Stimulated activated CD8-positive, alpha-beta memory T cell treated with anti-CD3 and anti-CD28 coated beads, Interleukin-2, amount 100 ng/mL, for 48 hours (primary cell): ENCODE measurements at regions not wholly inside any gene's neighbourhood (a gene's known extent, or its start where the extent isn't known, plus 50 kb on each side); places are given as distances from the start of the nearest gene placed in this dataset.
"Not testable (repeated sequence)": the region's sequence is repeated elsewhere in the genome, so short reads cannot be mapped to it uniquely, and the experiment has no call there.

Experiments used
- DNase-seq, 2 donors: peaks; one replicate each; pipeline ENCODE4 v3.0.0-alpha.2; 2020; ENCODE audit warnings: low read depth in 2 of 2

DNA sequence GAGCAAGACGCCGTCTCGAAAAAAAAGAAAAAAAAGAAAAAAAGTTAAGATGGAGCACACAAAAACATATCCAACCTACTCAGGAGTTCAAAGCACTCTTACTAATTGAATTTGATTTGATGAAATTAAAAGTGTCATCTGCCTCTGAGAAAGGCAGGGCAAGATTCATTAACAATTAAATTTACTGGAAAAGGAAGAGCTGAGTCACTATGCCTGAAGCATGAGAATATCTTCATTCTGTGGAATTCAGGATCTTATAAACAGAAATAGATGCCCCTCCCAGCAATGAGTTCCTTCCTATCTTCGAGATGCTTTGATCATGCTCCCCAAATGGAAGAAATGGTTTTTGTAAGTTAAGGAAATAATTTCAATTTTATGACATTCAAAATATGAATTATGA lies 61.0 kb upstream of the ST3GAL6 start:
- DNase-seq = no peak

DNA sequence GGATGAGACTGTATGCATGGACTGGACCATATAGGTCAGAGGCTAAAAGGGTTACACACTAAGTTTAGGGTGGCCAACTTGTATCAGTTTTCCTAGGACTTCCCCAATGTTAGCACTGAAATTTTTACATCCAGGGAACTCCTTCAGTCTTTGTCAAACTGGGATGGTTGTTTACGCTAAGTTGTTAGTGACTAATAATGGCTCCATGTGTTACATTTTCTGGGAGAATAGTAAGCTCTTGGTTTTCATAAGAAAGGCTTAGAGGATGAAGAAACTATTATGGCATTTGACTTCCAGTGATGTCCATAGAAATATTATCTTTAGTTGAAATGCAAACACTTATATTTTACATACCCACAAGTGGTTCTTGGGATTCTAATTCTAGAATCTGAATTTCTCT lies 57.9 kb upstream of the ST3GAL6 start:
- DNase-seq = no peak

DNA sequence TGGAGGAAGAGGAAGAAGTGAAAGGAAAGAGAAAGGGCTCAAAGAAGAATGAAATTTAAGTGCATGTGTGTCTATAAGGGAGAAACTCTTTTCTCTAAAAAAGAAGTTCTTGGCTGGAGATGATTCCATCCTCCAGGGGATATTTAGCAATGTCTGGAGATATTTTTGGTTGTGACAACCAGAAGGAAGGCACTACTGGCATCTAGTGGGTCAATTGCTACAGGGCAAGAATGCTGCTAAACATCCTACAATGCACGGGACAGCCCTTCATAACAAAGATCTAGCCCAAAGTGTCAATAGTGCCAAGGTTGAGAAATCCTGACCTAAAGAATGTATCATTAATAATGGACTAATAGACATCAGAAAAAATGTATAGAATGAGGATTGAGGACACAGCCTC lies 57.4 kb upstream of the ST3GAL6 start:
- DNase-seq = no peak

DNA sequence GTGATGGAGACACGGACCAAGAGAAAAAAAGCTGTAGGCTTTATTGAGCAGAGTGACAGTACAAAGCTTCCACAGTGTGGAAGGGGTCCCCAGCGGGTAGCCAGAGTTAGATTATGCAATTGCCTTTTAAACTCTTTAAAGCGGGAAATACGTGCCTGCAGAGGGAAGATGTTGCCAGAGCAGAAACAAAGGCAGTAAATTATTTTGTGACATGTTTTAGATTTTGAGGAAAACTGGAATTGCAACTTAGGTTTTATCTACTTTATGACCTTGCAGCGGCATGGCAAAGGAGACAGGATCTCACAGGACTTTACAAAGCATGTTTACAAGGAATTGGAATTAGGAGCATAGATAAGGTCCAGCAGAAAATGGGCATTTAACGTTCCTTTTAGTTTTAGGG lies 54.5 kb upstream of the ST3GAL6 start:
- DNase-seq = not testable (repeated sequence)

DNA sequence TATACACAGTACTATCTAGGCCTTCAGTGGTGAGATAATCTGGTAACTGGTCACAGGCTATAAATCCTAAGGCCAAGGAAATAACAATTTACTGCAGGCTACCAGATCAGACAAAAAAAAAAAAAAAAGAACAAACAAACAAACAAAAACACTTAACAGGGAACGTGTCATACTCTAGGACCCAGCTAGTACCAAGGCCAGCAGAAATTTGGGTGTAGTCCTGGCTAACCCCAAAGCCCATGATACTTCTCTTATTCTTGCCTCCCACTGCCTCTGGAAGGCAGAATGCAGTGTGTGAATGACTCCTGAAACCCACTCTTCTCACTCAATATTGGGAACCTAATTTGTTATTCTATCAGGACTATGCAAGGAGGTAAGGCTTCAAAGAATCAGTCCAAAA lies 53.7 kb upstream of the ST3GAL6 start:
- no peak for DNase-seq

GRCh38 chr3:98710067-98710659 lies 53.0 kb upstream of the ST3GAL6 start:
- no peak for DNase-seq

DNA sequence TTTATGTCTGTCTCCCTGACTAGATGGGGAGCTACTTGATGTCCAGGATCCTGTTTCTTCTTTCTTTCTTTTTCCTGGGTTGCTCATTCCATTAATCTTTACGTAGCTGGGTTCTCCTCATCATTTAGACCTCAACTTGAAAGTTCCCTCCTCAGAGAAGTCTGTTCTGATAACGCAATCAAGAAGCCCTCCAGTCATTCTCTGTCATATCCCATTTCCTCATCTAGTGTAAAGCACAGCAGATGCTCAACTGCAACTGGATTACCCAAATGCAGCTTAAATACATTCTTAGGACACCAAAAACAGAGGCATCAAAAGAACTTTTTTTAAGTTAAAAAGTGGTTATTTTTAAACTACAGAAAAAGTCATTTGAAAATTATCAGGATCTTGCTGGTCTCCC lies 51.7 kb upstream of the ST3GAL6 start:
- DNase-seq = no peak

DNA sequence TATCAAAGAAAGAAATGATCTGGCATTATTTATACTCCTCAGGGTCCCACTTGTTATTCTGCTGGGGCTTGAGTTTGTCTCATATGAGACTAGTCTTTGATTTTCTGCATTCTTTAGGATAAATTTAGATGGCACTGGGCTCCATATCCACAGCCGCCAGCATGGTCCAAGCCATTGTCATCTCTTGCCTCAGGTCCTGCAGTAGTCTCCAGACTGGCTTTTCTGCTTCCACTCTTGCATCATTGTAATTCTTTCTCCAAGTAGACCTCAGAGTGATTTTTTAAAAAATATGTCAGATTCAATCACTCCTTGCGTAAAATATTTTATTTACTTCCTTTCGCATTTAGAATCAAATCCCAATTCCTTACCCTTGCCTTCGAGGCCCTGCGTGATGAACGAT lies 50.4 kb upstream of the ST3GAL6 start:
- no peak for DNase-seq

- not testable (repeated sequence) for DNase-seq
Observed at GRCh38 chr3:98713332-98713731, 49.8 kb upstream of the ST3GAL6 start.
